ENCODE measurements at regions not wholly inside any gene's neighbourhood (a gene's known extent, or its start where the extent isn't known, plus 50 kb on each side); places are given as distances from the start of the nearest gene placed in this dataset.

DNA sequence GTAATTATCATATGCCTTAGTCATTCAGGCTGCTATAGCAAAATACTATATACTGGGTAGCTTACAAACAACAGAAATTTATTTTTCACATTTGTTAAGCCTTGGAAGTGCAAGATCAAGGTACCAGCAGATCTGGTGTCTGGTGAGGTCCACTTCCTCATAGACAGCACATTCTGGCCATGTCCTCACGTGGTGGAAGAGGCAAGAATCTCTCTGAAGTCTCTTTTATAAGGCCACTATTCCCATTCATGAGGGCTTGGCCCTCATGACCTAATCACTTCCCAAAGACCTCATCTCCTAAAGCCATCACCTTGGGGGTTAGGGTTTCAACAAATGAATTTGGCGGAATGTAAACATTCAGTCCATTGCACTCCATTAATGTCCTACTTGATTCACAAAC is 137.5 kb upstream of the C1GALT1 start:
- TF ChIP-seq, protein P1, sequence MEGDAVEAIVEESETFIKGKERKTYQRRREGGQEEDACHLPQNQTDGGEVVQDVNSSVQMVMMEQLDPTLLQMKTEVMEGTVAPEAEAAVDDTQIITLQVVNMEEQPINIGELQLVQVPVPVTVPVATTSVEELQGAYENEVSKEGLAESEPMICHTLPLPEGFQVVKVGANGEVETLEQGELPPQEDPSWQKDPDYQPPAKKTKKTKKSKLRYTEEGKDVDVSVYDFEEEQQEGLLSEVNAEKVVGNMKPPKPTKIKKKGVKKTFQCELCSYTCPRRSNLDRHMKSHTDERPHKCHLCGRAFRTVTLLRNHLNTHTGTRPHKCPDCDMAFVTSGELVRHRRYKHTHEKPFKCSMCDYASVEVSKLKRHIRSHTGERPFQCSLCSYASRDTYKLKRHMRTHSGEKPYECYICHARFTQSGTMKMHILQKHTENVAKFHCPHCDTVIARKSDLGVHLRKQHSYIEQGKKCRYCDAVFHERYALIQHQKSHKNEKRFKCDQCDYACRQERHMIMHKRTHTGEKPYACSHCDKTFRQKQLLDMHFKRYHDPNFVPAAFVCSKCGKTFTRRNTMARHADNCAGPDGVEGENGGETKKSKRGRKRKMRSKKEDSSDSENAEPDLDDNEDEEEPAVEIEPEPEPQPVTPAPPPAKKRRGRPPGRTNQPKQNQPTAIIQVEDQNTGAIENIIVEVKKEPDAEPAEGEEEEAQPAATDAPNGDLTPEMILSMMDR (IDR thresholded peaks at IDR 0.05), result no peak
- no peak for TF ChIP-seq POLR2A (IDR thresholded peaks at IDR 0.05)

All from sigmoid colon (tissue), 3 donors.